ENCODE measurements at regions not wholly inside any gene's neighbourhood (a gene's known extent, or its start where the extent isn't known, plus 50 kb on each side); places are given as distances from the start of the nearest gene placed in this dataset.

- no peak for TF ChIP-seq POLR2A (IDR thresholded peaks at IDR 0.05)
- TF ChIP-seq CTCF (IDR thresholded peaks at IDR 0.05) = no peak
- no peak for DNase-seq
- Histone ChIP-seq H3K4me1 (no peaks in the 10 kb centered on the region), H3K27me3 (no peaks in the 10 kb centered on the region), H3K4me3 (no peak overlapping the region), H3K27ac (no peak overlapping the region), H3K9me3 (no peaks in the 10 kb centered on the region), H3K36me3 (no peaks in the 10 kb centered on the region)
- intact Hi-C loops (cut with DNase I; ENCODE audit: low total_unique reads) = no loop called here
Measured at GRCh38 chr4:12177416-12177815, 748.7 kb upstream of the HS3ST1 start.

- no peak for DNase-seq
- Histone ChIP-seq H3K9me3 (no peaks in the 10 kb centered on the region), H3K36me3 (no peaks in the 10 kb centered on the region), H3K27ac (no peak overlapping the region), H3K27me3 (no peaks in the 10 kb centered on the region), H3K4me3 (no peak overlapping the region), H3K4me1 (no peaks in the 10 kb centered on the region)
- no peak for TF ChIP-seq CTCF (IDR thresholded peaks at IDR 0.05)
- TF ChIP-seq POLR2A (IDR thresholded peaks at IDR 0.05) = no peak
- intact Hi-C loops (cut with DNase I; ENCODE audit: low total_unique reads) = no loop called here
Measured at GRCh38 chr4:12173496-12173895, 744.8 kb upstream of the HS3ST1 start.

GRCh38 chr4:12172198-12172973 is 743.7 kb upstream of the HS3ST1 start:
- no peak for TF ChIP-seq POLR2A (IDR thresholded peaks at IDR 0.05)
- no peak for TF ChIP-seq CTCF (IDR thresholded peaks at IDR 0.05)
- intact Hi-C loops (cut with DNase I; ENCODE audit: low total_unique reads) = no loop called here
- H3K4me1 ChIP-seq = no peaks in the 10 kb centered on the region
- no peak overlapping the region for H3K4me3 ChIP-seq
- no peaks in the 10 kb centered on the region for H3K9me3 ChIP-seq
- no peaks in the 10 kb centered on the region for H3K27me3 ChIP-seq
- H3K36me3 ChIP-seq = no peaks in the 10 kb centered on the region
- H3K27ac ChIP-seq = no peak overlapping the region
- DNase-seq = no peak

GRCh38 chr4:12170308-12170707 is 741.6 kb upstream of the HS3ST1 start:
- H3K27me3 ChIP-seq = no peaks in the 10 kb centered on the region
- no peaks in the 10 kb centered on the region for H3K36me3 ChIP-seq
- H3K4me1 ChIP-seq = no peaks in the 10 kb centered on the region
- TF ChIP-seq CTCF (IDR thresholded peaks at IDR 0.05) (no peak), POLR2A (IDR thresholded peaks at IDR 0.05) (no peak)
- H3K4me3 ChIP-seq = no peak overlapping the region
- no peak overlapping the region for H3K27ac ChIP-seq
- no peaks in the 10 kb centered on the region for H3K9me3 ChIP-seq
- DNase-seq = no peak
- intact Hi-C loops (cut with DNase I; ENCODE audit: low total_unique reads) = no loop called here

GRCh38 chr4:12165616-12166015 is 736.9 kb upstream of the HS3ST1 start:
- H3K36me3 ChIP-seq = no peaks in the 10 kb centered on the region
- no peak for DNase-seq
- H3K9me3 ChIP-seq = no peaks in the 10 kb centered on the region
- TF ChIP-seq CTCF (IDR thresholded peaks at IDR 0.05) (no peak), POLR2A (IDR thresholded peaks at IDR 0.05) (no peak)
- H3K4me1 ChIP-seq = no peaks in the 10 kb centered on the region
- H3K27ac ChIP-seq = no peak overlapping the region
- H3K27me3 ChIP-seq = no peaks in the 10 kb centered on the region
- H3K4me3 ChIP-seq = no peak overlapping the region
- intact Hi-C loops (cut with DNase I; ENCODE audit: low total_unique reads) = no loop called here
